ENCODE measurements at regions not wholly inside any gene's neighbourhood (a gene's known extent, or its start where the extent isn't known, plus 50 kb on each side); places are given as distances from the start of the nearest gene placed in this dataset.

DNA sequence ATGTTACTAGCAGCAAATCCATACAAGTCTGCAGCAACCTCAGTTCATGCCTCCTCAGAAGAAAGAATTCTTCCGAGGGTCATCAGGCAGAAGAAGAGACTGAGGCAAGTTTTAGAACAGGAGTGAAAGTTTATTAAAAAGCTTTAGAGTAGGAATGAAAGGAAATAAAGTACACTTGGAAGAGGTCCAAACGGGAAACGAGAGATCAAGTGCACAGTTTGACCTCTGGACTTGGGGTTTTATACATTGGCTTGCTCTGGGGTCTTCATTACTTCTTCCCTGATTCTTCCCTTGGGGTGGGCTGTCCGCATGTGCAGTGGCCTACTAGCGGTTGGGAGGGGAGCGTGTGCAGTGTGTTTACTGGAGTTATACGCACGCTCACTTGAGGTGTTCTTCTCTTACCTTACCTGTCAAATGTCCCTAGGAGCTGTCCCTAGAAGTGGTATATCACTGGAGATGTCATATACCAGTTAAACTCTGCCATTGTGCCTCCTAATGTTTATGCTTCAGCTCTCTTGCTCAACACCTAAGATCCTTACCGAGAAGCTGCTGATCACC lies 372.8 kb upstream of the KITLG start:
- TF ChIP-seq, protein P1, sequence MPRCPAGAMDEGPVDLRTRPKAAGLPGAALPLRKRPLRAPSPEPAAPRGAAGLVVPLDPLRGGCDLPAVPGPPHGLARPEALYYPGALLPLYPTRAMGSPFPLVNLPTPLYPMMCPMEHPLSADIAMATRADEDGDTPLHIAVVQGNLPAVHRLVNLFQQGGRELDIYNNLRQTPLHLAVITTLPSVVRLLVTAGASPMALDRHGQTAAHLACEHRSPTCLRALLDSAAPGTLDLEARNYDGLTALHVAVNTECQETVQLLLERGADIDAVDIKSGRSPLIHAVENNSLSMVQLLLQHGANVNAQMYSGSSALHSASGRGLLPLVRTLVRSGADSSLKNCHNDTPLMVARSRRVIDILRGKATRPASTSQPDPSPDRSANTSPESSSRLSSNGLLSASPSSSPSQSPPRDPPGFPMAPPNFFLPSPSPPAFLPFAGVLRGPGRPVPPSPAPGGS (IDR thresholded peaks at IDR 0.05): no peak
- TF ChIP-seq EP300 (IDR thresholded peaks at IDR 0.05) (no peak), CHD2 (IDR thresholded peaks at IDR 0.05; ENCODE audit: low read length, partially characterized antibody) (no peak), ZFP36 (IDR thresholded peaks at IDR 0.05; ENCODE audit: borderline replicate concordance, partially characterized antibody) (no peak), RARB (CRISPR knock-in tag; IDR thresholded peaks at IDR 0.05) (no peak), SMC3 (IDR thresholded peaks at IDR 0.05) (no peak), ESRRA (IDR thresholded peaks at IDR 0.05; ENCODE audit: borderline replicate concordance, low read length) (no peak), RAD21 (conservative IDR thresholded peaks at IDR 0.05 in 1 of 2, IDR thresholded peaks at IDR 0.05 in 1 of 2) (no peak)
- TF ChIP-seq, protein P2, sequence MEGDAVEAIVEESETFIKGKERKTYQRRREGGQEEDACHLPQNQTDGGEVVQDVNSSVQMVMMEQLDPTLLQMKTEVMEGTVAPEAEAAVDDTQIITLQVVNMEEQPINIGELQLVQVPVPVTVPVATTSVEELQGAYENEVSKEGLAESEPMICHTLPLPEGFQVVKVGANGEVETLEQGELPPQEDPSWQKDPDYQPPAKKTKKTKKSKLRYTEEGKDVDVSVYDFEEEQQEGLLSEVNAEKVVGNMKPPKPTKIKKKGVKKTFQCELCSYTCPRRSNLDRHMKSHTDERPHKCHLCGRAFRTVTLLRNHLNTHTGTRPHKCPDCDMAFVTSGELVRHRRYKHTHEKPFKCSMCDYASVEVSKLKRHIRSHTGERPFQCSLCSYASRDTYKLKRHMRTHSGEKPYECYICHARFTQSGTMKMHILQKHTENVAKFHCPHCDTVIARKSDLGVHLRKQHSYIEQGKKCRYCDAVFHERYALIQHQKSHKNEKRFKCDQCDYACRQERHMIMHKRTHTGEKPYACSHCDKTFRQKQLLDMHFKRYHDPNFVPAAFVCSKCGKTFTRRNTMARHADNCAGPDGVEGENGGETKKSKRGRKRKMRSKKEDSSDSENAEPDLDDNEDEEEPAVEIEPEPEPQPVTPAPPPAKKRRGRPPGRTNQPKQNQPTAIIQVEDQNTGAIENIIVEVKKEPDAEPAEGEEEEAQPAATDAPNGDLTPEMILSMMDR (IDR thresholded peaks at IDR 0.05): no peak
- TF ChIP-seq, protein P3, sequence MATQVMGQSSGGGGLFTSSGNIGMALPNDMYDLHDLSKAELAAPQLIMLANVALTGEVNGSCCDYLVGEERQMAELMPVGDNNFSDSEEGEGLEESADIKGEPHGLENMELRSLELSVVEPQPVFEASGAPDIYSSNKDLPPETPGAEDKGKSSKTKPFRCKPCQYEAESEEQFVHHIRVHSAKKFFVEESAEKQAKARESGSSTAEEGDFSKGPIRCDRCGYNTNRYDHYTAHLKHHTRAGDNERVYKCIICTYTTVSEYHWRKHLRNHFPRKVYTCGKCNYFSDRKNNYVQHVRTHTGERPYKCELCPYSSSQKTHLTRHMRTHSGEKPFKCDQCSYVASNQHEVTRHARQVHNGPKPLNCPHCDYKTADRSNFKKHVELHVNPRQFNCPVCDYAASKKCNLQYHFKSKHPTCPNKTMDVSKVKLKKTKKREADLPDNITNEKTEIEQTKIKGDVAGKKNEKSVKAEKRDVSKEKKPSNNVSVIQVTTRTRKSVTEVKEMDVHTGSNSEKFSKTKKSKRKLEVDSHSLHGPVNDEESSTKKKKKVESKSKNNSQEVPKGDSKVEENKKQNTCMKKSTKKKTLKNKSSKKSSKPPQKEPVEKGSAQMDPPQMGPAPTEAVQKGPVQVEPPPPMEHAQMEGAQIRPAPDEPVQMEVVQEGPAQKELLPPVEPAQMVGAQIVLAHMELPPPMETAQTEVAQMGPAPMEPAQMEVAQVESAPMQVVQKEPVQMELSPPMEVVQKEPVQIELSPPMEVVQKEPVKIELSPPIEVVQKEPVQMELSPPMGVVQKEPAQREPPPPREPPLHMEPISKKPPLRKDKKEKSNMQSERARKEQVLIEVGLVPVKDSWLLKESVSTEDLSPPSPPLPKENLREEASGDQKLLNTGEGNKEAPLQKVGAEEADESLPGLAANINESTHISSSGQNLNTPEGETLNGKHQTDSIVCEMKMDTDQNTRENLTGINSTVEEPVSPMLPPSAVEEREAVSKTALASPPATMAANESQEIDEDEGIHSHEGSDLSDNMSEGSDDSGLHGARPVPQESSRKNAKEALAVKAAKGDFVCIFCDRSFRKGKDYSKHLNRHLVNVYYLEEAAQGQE (IDR thresholded peaks at IDR 0.05): no peak
